DMS153 (cell line): ENCODE measurements at regions not wholly inside any gene's neighbourhood (a gene's known extent, or its start where the extent isn't known, plus 50 kb on each side); places are given as distances from the start of the nearest gene placed in this dataset.

ENCODE experiments used
- DNase-seq: peaks from one replicate; lab custom pipeline; 2025; lab: John Stamatoyannopoulos, UW

- peak; percentile 12 for DNase-seq
Measured at GRCh38 chr3:5304789-5305683, 117.5 kb downstream of the EDEM1 start.

DNA sequence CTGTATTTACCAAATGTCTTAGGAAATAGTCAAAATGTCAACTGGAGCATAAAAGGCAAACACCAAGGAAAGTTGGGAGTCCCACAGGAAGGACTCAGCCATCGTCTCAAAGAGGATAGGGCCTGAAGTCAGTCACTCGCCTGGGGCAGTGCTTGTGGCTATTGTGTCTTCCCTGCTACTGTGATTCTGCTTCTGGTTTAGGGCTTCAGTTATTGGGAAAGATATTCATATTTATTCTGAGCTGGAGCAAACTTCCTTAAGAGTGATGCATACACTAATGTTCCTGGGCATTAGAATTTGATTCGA is 118.1 kb downstream of the EDEM1 start:
- no peak for DNase-seq

GRCh38 chr3:5309171-5309570 is 121.7 kb downstream of the EDEM1 start:
- DNase-seq: no peak

GRCh38 chr3:5309602-5310001 is 122.1 kb downstream of the EDEM1 start:
- DNase-seq: no peak

- no peak for DNase-seq
Measured at GRCh38 chr3:5310509-5310908, 123.0 kb downstream of the EDEM1 start.

DNA sequence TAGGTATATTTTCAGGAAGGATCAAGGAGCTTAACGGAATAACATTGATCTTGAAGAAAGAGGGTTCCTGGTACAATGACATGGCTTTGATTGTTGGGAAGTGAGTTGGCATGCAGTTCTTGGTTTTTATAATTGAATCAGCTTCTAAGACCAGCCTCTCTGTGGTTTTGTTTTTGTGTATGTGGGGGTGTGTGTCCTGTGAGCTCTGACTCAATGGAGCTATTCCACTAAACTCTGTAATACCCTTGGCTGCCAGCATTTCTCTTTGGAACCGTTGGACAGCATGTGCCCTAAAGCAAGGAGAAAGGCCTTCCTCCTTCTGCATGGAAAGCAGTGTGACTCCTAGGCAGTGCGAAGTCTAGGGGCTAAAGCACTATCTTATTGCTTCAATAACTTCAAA is 124.8 kb downstream of the EDEM1 start:
- no peak for DNase-seq

DNA sequence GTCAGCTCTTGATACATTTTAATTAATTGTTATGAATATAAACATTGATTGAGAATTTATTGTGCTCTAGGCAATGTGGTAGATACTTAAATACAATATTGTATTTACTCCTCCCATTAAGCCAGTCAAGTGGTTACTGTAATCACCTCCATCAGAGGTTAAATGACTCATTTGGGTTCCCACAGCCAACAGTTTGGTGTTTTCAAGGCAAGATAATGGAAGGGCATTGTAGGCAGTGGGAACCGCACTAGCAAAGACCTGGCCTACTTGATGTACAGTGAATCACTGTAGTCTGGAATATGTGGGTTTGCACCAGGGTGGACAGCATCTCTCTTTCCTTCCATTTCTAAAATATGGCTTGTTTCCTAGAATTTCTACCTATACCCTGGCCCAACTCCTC is 127.4 kb downstream of the EDEM1 start:
- DNase-seq: no peak

DNA sequence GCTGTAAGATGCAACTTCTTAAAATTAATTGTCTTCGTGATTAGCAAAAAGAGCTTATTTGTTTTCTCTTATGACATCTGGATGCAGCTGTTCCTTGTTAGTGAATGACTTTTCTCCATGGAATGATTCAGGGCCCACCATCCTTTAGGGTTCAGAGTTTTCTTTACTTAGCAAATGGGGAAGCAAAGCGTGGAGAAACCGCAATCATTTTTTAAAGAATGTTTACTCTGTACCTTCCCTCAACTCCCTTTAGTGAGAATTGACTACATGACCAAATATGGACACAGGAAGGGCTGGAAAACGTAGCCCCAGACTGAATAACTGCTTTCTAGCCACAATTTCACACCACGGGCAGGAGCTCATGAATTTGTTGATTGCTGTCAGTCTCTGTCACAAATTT is 130.1 kb downstream of the EDEM1 start:
- DNase-seq: no peak

GRCh38 chr3:5319454-5319853 is 131.9 kb downstream of the EDEM1 start:
- no peak for DNase-seq

GRCh38 chr3:5321666-5322340 is 134.3 kb downstream of the EDEM1 start:
- no peak for DNase-seq

GRCh38 chr3:5324780-5325179 is 137.3 kb downstream of the EDEM1 start:
- no peak for DNase-seq

DNA sequence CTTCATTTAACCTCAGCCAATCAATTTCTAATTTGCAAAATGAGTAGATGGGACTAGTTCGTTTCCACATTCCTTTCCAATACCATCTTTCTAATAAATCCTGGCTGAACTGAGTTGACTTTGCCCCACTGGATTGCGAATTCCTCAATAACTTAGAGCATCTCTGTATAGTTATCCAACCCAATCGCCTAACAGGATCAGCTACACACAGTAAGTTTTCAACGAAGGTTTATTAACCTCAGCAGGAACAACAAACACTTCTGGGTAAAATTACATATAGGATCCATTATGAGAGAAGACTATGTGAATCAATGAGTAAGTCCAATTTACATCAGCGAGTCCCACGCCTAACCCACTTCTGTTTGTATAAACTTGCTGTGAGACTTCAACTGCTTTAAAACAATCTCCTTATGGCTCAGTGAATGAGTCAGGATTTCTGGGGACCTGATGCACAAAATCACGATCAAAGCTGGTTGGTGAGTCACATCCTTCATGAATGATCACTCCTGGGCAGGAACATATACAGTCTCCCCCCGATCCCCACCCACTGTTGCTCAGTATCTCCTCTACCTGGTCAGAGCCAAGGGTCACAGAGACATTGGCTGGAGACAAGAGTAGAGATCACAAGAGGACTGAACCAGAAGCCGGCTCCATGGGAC is 142.8 kb downstream of the EDEM1 start:
- DNase-seq: no peak

DNA sequence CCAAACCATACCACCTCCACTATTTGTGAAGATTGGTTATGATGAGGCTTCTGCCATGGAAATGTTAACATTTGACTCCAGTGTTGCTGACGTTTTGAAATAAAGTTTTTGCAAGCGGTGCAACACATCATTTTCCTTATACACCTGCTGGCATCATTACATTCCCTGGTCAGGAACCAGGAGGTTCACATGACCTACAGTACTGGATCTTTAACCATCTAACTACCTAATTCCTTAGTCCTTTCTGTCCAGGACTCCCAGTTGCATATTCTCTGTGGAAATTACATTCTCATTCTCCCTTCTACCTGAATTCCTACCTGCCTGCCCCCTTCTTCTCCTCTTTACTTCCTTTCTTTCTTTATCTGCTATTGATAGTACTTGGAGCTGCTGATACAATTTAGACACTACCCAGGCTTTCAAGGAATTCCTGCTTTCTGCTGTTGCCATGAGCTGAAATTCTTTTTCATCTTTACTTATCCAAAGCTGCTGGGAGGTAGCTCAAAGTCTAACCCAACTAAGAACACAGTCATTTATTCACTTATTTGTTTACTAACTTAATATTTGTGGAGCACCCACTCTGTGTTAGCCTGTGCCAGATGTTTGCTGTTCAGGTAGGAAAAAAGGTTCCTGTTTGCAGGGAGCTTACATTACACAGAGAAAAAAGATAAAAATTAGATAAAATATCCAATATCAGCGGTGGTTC is 144.2 kb downstream of the EDEM1 start:
- DNase-seq: no peak

- DNase-seq: no peak
Measured at GRCh38 chr3:5332270-5332956, 144.9 kb downstream of the EDEM1 start.

DNA sequence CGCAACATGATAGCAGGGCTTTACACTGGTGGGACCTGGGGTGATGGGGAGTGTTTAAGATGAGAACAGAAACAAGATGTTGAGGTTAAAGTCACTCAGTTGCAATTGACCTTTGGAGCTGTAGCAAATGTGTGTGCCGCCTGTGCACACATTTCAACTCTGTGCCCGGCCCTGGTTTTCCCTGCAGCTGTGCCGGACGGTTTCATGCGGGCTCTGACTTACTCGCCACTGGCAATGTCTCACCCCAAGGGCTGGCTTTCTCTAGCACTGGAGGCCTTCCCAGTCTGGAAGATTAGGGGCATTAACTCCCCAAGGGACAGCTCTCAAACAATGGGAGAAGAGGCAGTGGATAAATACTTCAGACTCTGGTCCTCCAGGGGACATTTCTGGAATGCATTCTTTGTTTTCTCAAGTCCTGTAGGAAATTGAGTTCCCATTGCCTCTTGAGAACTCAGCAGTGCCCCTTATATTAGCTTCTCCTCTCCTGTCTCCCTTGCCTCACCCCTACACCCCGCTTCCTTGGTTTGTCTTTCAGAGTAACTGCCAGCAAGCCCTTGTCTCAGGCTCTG is 152.5 kb downstream of the EDEM1 start:
- DNase-seq: no peak

DNA sequence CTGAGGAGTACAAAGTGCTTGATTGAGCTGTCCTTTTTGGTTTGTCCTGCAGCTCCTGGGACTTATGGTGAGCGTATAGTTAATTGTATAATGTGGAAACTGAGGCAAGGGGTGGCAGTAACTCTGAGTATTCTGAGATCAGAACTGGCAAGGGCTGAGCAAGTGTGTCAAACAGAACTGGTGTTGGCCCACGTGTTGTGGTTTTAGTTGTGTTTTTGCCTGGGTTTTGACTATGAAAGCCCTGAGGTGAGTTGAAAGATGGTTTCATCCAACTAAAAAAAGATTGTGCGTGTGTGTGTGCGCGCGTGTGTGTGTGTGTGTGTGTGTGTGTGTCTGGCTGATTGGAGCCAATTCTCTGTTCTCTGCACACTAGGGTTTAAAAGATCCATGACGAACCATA is 154.1 kb downstream of the EDEM1 start:
- no peak for DNase-seq

- no peak for DNase-seq
Measured at GRCh38 chr3:5343459-5343858, 156.0 kb downstream of the EDEM1 start.

- DNase-seq: no peak
Measured at GRCh38 chr3:5344707-5345106, 157.2 kb downstream of the EDEM1 start.

DNA sequence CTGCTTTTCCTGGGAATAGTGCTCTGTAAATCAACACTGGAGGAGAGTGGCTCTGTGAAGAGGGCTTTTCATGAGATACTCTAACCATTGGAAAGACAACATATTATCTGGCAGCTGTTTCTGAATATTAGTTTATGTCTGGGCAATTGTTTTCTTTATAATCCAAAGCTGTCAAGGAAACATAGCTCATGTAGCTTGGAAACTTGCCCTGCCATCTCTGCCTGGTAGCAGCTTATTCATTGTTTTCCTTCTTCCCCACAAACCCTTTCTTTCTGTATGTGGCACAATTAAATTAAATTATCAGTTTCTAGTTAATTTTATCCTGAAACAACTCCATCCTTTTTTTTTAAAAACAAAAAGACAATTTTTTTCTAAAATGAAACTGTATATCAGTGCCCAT is 160.0 kb downstream of the EDEM1 start:
- DNase-seq: peak; percentile 72

- peak; percentile 7 for DNase-seq
Measured at GRCh38 chr3:5348229-5348902, 160.9 kb downstream of the EDEM1 start.

- DNase-seq: no peak
Measured at GRCh38 chr3:5349343-5349742, 161.8 kb downstream of the EDEM1 start.
